H9 (cell line): ENCODE measurements at regions not wholly inside any gene's neighbourhood (a gene's known extent, or its start where the extent isn't known, plus 50 kb on each side); places are given as distances from the start of the nearest gene placed in this dataset.

ENCODE experiments used
- DNase-seq: peaks from one replicate; pipeline ENCODE4 v3.0.0-alpha.2; 2017
- H2AFZ ChIP-seq: one replicate; pipeline ENCODE4 v1.6.1; 2013; ENCODE audit warnings: mild to moderate bottlenecking, low read length, control low read depth, moderate library complexity
- H2AK5ac ChIP-seq: 2 replicates; pipeline ENCODE4 v1.6.1; 2013; ENCODE audit warnings: low read length, control low read depth, mixed read lengths; ENCODE audit not compliant: insufficient read length
- H2BK120ac ChIP-seq: one replicate; pipeline ENCODE4 v1.6.1; 2013; ENCODE audit warnings: low read depth, mild to moderate bottlenecking, low read length, control low read depth, inconsistent platforms; ENCODE audit not compliant: poor library complexity, severe bottlenecking
- H2BK12ac ChIP-seq: 2 replicates; pipeline ENCODE4 v1.6.1; 2013; ENCODE audit warnings: low read length, control low read depth, mixed read lengths, low read depth; ENCODE audit not compliant: insufficient read length
- H2BK15ac ChIP-seq: 2 replicates; pipeline ENCODE4 v1.6.1; 2013; ENCODE audit warnings: low read depth, low read length, control low read depth
- H2BK20ac ChIP-seq: one replicate; pipeline ENCODE4 v1.6.1; 2013; ENCODE audit warnings: low read depth, mild to moderate bottlenecking, low read length, control low read depth, inconsistent platforms; ENCODE audit not compliant: poor library complexity, severe bottlenecking
- H2BK5ac ChIP-seq: 2 replicates; pipeline ENCODE4 v1.6.1; 2013; ENCODE audit warnings: low read length, control low read depth, mixed read lengths; ENCODE audit not compliant: insufficient read length
- H3K14ac ChIP-seq: 2 replicates; pipeline ENCODE4 v1.6.1; 2013; ENCODE audit warnings: low read length, control low read depth; ENCODE audit not compliant: insufficient read depth
- H3K18ac ChIP-seq: 2 replicates; pipeline ENCODE4 v1.6.1; 2013; ENCODE audit warnings: low read depth, mild to moderate bottlenecking, mixed read lengths, low read length, control low read depth; ENCODE audit not compliant: insufficient read length
- H3K23ac ChIP-seq: 2 replicates; pipeline ENCODE4 v1.6.1; 2013; ENCODE audit warnings: low read length, control low read depth, mixed read lengths, low read depth; ENCODE audit not compliant: insufficient read length
- H3K23me2 ChIP-seq: 2 replicates; pipeline ENCODE4 v1.6.1; 2013; ENCODE audit warnings: low read depth, mild to moderate bottlenecking, mixed read lengths, low read length, control low read depth; ENCODE audit not compliant: insufficient read length, poor library complexity, severe bottlenecking
- H3K27ac ChIP-seq: 2 replicates; pipeline ENCODE4 v1.5.1; 2013; ENCODE audit warnings: low read length, control low read depth, mixed read lengths, low read depth; ENCODE audit not compliant: insufficient read length
- H3K27me3 ChIP-seq: 2 replicates; pipeline ENCODE4 v1.6.1; 2013; ENCODE audit warnings: low read length, control low read depth, inconsistent platforms; ENCODE audit not compliant: insufficient read depth
- H3K4ac ChIP-seq: 2 replicates; pipeline ENCODE4 v1.6.1; 2013; ENCODE audit warnings: low read depth, mild to moderate bottlenecking, control low read depth, inconsistent platforms, low read length, moderate library complexity
- H3K4me1 ChIP-seq: 2 replicates; pipeline ENCODE4 v1.6.1; 2013; ENCODE audit warnings: low read length, control low read depth, inconsistent platforms; ENCODE audit not compliant: insufficient read depth
- H3K4me2 ChIP-seq: 2 replicates; pipeline ENCODE4 v1.6.1; 2013; ENCODE audit warnings: low read length, control low read depth, mixed read lengths; ENCODE audit not compliant: insufficient read length, insufficient read depth
- H3K56ac ChIP-seq: 2 replicates; pipeline ENCODE4 v1.6.1; 2013; ENCODE audit warnings: low read depth, mild to moderate bottlenecking, mixed read lengths, low read length, control low read depth; ENCODE audit not compliant: insufficient read length
- H3K79me1 ChIP-seq: 2 replicates; pipeline ENCODE4 v1.6.1; 2013; ENCODE audit warnings: low read depth, mild to moderate bottlenecking, moderate library complexity, low read length, control low read depth, inconsistent platforms; ENCODE audit not compliant: insufficient read depth, poor library complexity, severe bottlenecking
- H3K79me2 ChIP-seq: 2 replicates; pipeline ENCODE4 v1.6.1; 2013; ENCODE audit warnings: low read length, control low read depth, inconsistent platforms; ENCODE audit not compliant: insufficient read depth
- H3K9ac ChIP-seq: 2 replicates; pipeline ENCODE4 v1.6.1; 2013; ENCODE audit warnings: low read length, control low read depth, mixed read lengths; ENCODE audit not compliant: insufficient read length; ENCODE audit errors: extremely low read depth
- H3K9me3 ChIP-seq: one replicate; pipeline ENCODE4 v1.6.1; 2013; ENCODE audit warnings: low read depth, low read length, inconsistent platforms; ENCODE audit not compliant: control insufficient read depth
- H3T11ph ChIP-seq: one replicate; pipeline ENCODE4 v1.6.1; 2013; ENCODE audit warnings: mild to moderate bottlenecking, low read length, control low read depth, inconsistent platforms
- H4K20me1 ChIP-seq: one replicate; pipeline ENCODE4 v1.6.1; 2013; ENCODE audit not compliant: control insufficient read depth, insufficient read length, insufficient read depth
- H4K5ac ChIP-seq: 2 replicates; pipeline ENCODE4 v1.6.1; 2013; ENCODE audit warnings: low read depth, mild to moderate bottlenecking, mixed read lengths, low read length, control low read depth; ENCODE audit not compliant: insufficient read length
- H4K8ac ChIP-seq: replicated peaks from 2 replicates; pipeline ENCODE4 v1.6.1; 2013; ENCODE audit warnings: low read length, control low read depth, mixed read lengths, low read depth; ENCODE audit not compliant: insufficient read length
- H4K91ac ChIP-seq: 2 replicates; pipeline ENCODE4 v1.6.1; 2013; ENCODE audit warnings: low read depth, mild to moderate bottlenecking, moderate library complexity, mixed read lengths, low read length, control low read depth; ENCODE audit not compliant: insufficient read length
- H3K27ac Mint-ChIP-seq, 3 experiments: 2 replicates in 2 of 3; 3 replicates in 1 of 3; pipeline ENCODE4 v1.8.0; 2020 to 2021; ENCODE audit warnings: mixed read lengths in 3 of 3, mild to moderate bottlenecking in 1 of 3, moderate library complexity in 1 of 3
- H3K27me3 Mint-ChIP-seq: 2 replicates; pipeline ENCODE4 v1.8.0; 2021; ENCODE audit warnings: low read depth, mild to moderate bottlenecking, moderate library complexity, mixed read lengths
- H3K36me3 Mint-ChIP-seq, 3 experiments: 2 replicates in 2 of 3; 3 replicates in 1 of 3; pipeline ENCODE4 v1.8.0; 2020 to 2021; ENCODE audit warnings: low read depth in 3 of 3, mixed read lengths in 3 of 3; ENCODE audit not compliant: insufficient read depth in 1 of 3
- H3K4me1 Mint-ChIP-seq, 2 experiments: 2 replicates each; pipeline ENCODE4 v1.8.0; 2020; ENCODE audit warnings: mixed read lengths in 2 of 2
- H3K4me3 Mint-ChIP-seq, 2 experiments: 2 replicates in 1 of 2; 3 replicates in 1 of 2; pipeline ENCODE4 v1.8.0; 2020 to 2021; ENCODE audit warnings: mild to moderate bottlenecking in 2 of 2, mixed read lengths in 2 of 2, moderate library complexity in 1 of 2
- H3K9me3 Mint-ChIP-seq, 2 experiments: 2 replicates in 1 of 2; 3 replicates in 1 of 2; pipeline ENCODE4 v1.8.0; 2020; ENCODE audit warnings: mild to moderate bottlenecking in 2 of 2, mixed read lengths in 2 of 2, moderate library complexity in 1 of 2
- CTCF ChIP-seq: fragments of 200-600 bp; sonication (generic); conservative IDR thresholded peaks from 3 replicates; pipeline ENCODE4 v1.8.0; 2021; ENCODE audit warnings: antibody characterized with exemption, mild to moderate bottlenecking
- WGBS: extraction: QIAGEN DNeasy Blood & Tissue Kit; methylation state at CpG from one replicate; pipeline ENCODE4 v1.1.7; 2013; ENCODE audit warnings: missing lambda C conversion rate, low lambda C conversion rate, mixed read lengths; ENCODE audit not compliant: insufficient read length; ENCODE audit errors: extremely low coverage; 5-methylcytosine and 5-hydroxymethylcytosine counted together

- Histone ChIP-seq H3K4me1 (no peaks in the 10 kb centered on the region), H3K4ac (no peak overlapping the region), H3K18ac (no peak overlapping the region), H2BK12ac (no peak overlapping the region), H3K14ac (no peak overlapping the region), H3K27ac (no peak overlapping the region), H4K8ac (no peak overlapping the region), H2AFZ (no peak overlapping the region), H3K23me2 (no peaks in the 10 kb centered on the region), H2BK120ac (no peak overlapping the region), H3K9ac (no peak overlapping the region), H3K9me3 (peaks cover 13% of the 10 kb centered on the region), H3K79me1 (no peaks in the 10 kb centered on the region), H3T11ph (no peak overlapping the region), H2BK15ac (no peak overlapping the region), H2BK20ac (no peak overlapping the region), H3K4me2 (no peak overlapping the region), H3K56ac (no peak overlapping the region), H3K23ac (no peak overlapping the region), H2AK5ac (no peak overlapping the region), H3K27me3 (no peaks in the 10 kb centered on the region), H4K91ac (no peak overlapping the region), H4K5ac (no peak overlapping the region), H4K20me1 (no peaks in the 10 kb centered on the region), H3K79me2 (no peaks in the 10 kb centered on the region), H2BK5ac (no peak overlapping the region)
- DNase-seq, result no peak
- Mint-ChIP-seq H3K4me3 (no peak overlapping the region), H3K4me1 (peaks cover 10 to 15% of the 10 kb centered on the region in 2 experiments), H3K9me3 (peaks cover 21 to 36% of the 10 kb centered on the region in 2 experiments), H3K27ac (no peak overlapping the region), H3K27me3 (no peaks in the 10 kb centered on the region), H3K36me3 (peaks cover 4 to 15% (median 9%) of the 10 kb centered on the region in 3 experiments; a peak in 6 of 7 replicates)
- TF ChIP-seq CTCF, result no peak
- WGBS, result no CpG with 5 or more reads among the region's 6 CpGs
Measured at GRCh38 chr6:160912411-160912810, 79.2 kb upstream of the MAP3K4 start.
